ENCODE measurements at regions not wholly inside any gene's neighbourhood (a gene's known extent, or its start where the extent isn't known, plus 50 kb on each side); places are given as distances from the start of the nearest gene placed in this dataset.

GRCh38 chr16:85480727-85481101, 132.4 kb upstream of the GSE1 start:
- ChIA-PET POLR2A (no interaction called here), CTCF (interaction anchor here (0.6 to 1.9 kb wide), 3 partner anchors 10 to 129 kb away, joined by 3 to 10 read pairs (median 3); no protein-coding TSS in a partner anchor)
- ATAC-seq (no peak), DNase-seq (no peak)
- Mint-ChIP-seq H3K4me3 (no peak overlapping the region), H3K36me3 (ENCODE audit: low read depth) (no peaks in the 10 kb centered on the region), H3K27ac (no peak overlapping the region), H3K4me1 (ENCODE audit: low read depth) (no peaks in the 10 kb centered on the region), H3K27me3 (ENCODE audit: low read depth) (no peaks in the 10 kb centered on the region), H3K9me3 (ENCODE audit: insufficient read depth) (no peaks in the 10 kb centered on the region)

- Mint-ChIP-seq H3K27me3 (ENCODE audit: low read depth) (no peaks in the 10 kb centered on the region), H3K4me1 (ENCODE audit: low read depth) (no peaks in the 10 kb centered on the region), H3K27ac (no peak overlapping the region), H3K36me3 (ENCODE audit: low read depth) (no peaks in the 10 kb centered on the region), H3K4me3 (no peak overlapping the region), H3K9me3 (ENCODE audit: insufficient read depth) (no peaks in the 10 kb centered on the region)
- DNase-seq (no peak), ATAC-seq (no peak)
- ChIA-PET POLR2A (no interaction called here), CTCF (interaction anchor here (1.1 to 1.9 kb wide), 3 partner anchors 11 to 129 kb away, joined by 3 to 10 read pairs (median 4); no protein-coding TSS in a partner anchor)
Measured at GRCh38 chr16:85481206-85481605, 131.9 kb upstream of the GSE1 start.

- no peak overlapping the region for H3K27ac Mint-ChIP-seq
- ChIA-PET POLR2A (no interaction called here), CTCF (interaction anchor here (1.6 to 1.9 kb wide), 2 partner anchors 10 to 128 kb away, joined by 4 to 10 read pairs; no protein-coding TSS in a partner anchor)
- no peaks in the 10 kb centered on the region for H3K4me1 Mint-ChIP-seq (ENCODE audit: low read depth)
- no peaks in the 10 kb centered on the region for H3K36me3 Mint-ChIP-seq (ENCODE audit: low read depth)
- no peak for DNase-seq
- H3K27me3 Mint-ChIP-seq (ENCODE audit: low read depth), result no peaks in the 10 kb centered on the region
- H3K9me3 Mint-ChIP-seq (ENCODE audit: insufficient read depth), result no peaks in the 10 kb centered on the region
- no peak overlapping the region for H3K4me3 Mint-ChIP-seq
- ATAC-seq, result no peak
Measured at GRCh38 chr16:85481738-85482137, 131.4 kb upstream of the GSE1 start.

GRCh38 chr16:85483424-85483823, 129.7 kb upstream of the GSE1 start:
- no peaks in the 10 kb centered on the region for H3K27me3 Mint-ChIP-seq (ENCODE audit: low read depth)
- ChIA-PET CTCF (no interaction called here), POLR2A (no interaction called here)
- H3K27ac Mint-ChIP-seq, result no peak overlapping the region
- no peak overlapping the region for H3K4me3 Mint-ChIP-seq
- no peak for DNase-seq
- no peaks in the 10 kb centered on the region for H3K36me3 Mint-ChIP-seq (ENCODE audit: low read depth)
- no peak for ATAC-seq
- no peaks in the 10 kb centered on the region for H3K9me3 Mint-ChIP-seq (ENCODE audit: insufficient read depth)
- no peaks in the 10 kb centered on the region for H3K4me1 Mint-ChIP-seq (ENCODE audit: low read depth)

GRCh38 chr16:85484347-85485300, 128.5 kb upstream of the GSE1 start:
- H3K27me3 Mint-ChIP-seq (ENCODE audit: low read depth), result no peaks in the 10 kb centered on the region
- H3K4me3 Mint-ChIP-seq, result no peak overlapping the region
- no peaks in the 10 kb centered on the region for H3K9me3 Mint-ChIP-seq (ENCODE audit: insufficient read depth)
- DNase-seq, result no peak
- no peak overlapping the region for H3K27ac Mint-ChIP-seq
- CTCF ChIA-PET, result interaction anchor here (0.9 kb wide), 1 partner anchor 131 kb away, joined by 4 read pairs; no protein-coding TSS in a partner anchor
- ATAC-seq, result no peak
- POLR2A ChIA-PET, result no interaction called here
- no peaks in the 10 kb centered on the region for H3K4me1 Mint-ChIP-seq (ENCODE audit: low read depth)
- no peaks in the 10 kb centered on the region for H3K36me3 Mint-ChIP-seq (ENCODE audit: low read depth)

GRCh38 chr16:85485379-85485778, 127.7 kb upstream of the GSE1 start:
- ATAC-seq (no peak), DNase-seq (no peak)
- no peaks in the 10 kb centered on the region for H3K27me3 Mint-ChIP-seq (ENCODE audit: low read depth)
- no peaks in the 10 kb centered on the region for H3K36me3 Mint-ChIP-seq (ENCODE audit: low read depth)
- no peaks in the 10 kb centered on the region for H3K4me1 Mint-ChIP-seq (ENCODE audit: low read depth)
- no peaks in the 10 kb centered on the region for H3K9me3 Mint-ChIP-seq (ENCODE audit: insufficient read depth)
- ChIA-PET POLR2A (no interaction called here), CTCF (no interaction called here)
- no peak overlapping the region for H3K4me3 Mint-ChIP-seq
- H3K27ac Mint-ChIP-seq, result no peak overlapping the region

- ChIA-PET POLR2A (no interaction called here), CTCF (no interaction called here)
- Mint-ChIP-seq H3K27ac (no peak overlapping the region), H3K27me3 (ENCODE audit: low read depth) (no peaks in the 10 kb centered on the region), H3K4me1 (ENCODE audit: low read depth) (peaks cover 4% of the 10 kb centered on the region), H3K36me3 (ENCODE audit: low read depth) (no peaks in the 10 kb centered on the region), H3K4me3 (no peak overlapping the region), H3K9me3 (ENCODE audit: insufficient read depth) (no peaks in the 10 kb centered on the region)
- DNase-seq (no peak), ATAC-seq (no peak)
Measured at GRCh38 chr16:85486256-85486915, 126.7 kb upstream of the GSE1 start.

- H3K4me1 Mint-ChIP-seq (ENCODE audit: low read depth), result peaks cover 19% of the 10 kb centered on the region
- CTCF ChIA-PET, result no interaction called here
- H3K27me3 Mint-ChIP-seq (ENCODE audit: low read depth), result peaks cover 3% of the 10 kb centered on the region
- H3K36me3 Mint-ChIP-seq (ENCODE audit: low read depth), result no peaks in the 10 kb centered on the region
- DNase-seq (no peak), ATAC-seq (no peak)
- POLR2A ChIA-PET, result interaction anchor here (0.5 kb wide), 1 partner anchor 157 kb away, joined by 8 read pairs; no protein-coding TSS in a partner anchor
- H3K27ac Mint-ChIP-seq, result no peak overlapping the region
- no peak overlapping the region for H3K4me3 Mint-ChIP-seq
- no peaks in the 10 kb centered on the region for H3K9me3 Mint-ChIP-seq (ENCODE audit: insufficient read depth)
Measured at GRCh38 chr16:85488414-85488813, 124.7 kb upstream of the GSE1 start.

- peaks cover 19% of the 10 kb centered on the region for H3K4me1 Mint-ChIP-seq (ENCODE audit: low read depth)
- peaks cover 3% of the 10 kb centered on the region for H3K27me3 Mint-ChIP-seq (ENCODE audit: low read depth)
- DNase-seq (no peak), ATAC-seq (no peak)
- POLR2A ChIA-PET, result interaction anchor here (1.0 kb wide), 1 partner anchor 65 kb away, joined by 3 read pairs; no protein-coding TSS in a partner anchor
- no peak overlapping the region for H3K27ac Mint-ChIP-seq
- CTCF ChIA-PET, result interaction anchor here (0.8 to 2.8 kb wide), 13 partner anchors 19 to 125 kb away, joined by 3 to 36 read pairs (median 4); partner anchors contain the start of gene GSE1
- no peak overlapping the region for H3K4me3 Mint-ChIP-seq
- H3K9me3 Mint-ChIP-seq (ENCODE audit: insufficient read depth), result no peaks in the 10 kb centered on the region
- no peaks in the 10 kb centered on the region for H3K36me3 Mint-ChIP-seq (ENCODE audit: low read depth)
Measured at GRCh38 chr16:85490407-85491057, 122.6 kb upstream of the GSE1 start.

GRCh38 chr16:85491058-85491771, 121.9 kb upstream of the GSE1 start:
- ATAC-seq (no peak), DNase-seq (peak; percentile 52)
- CTCF ChIA-PET, result interaction anchor here (0.8 to 2.8 kb wide), 16 partner anchors 9 to 124 kb away, joined by 3 to 36 read pairs (median 4); partner anchors contain the start of gene GSE1
- POLR2A ChIA-PET, result interaction anchor here (1.0 kb wide), 1 partner anchor 64 kb away, joined by 3 read pairs; no protein-coding TSS in a partner anchor
- H3K27ac Mint-ChIP-seq, result peak overlapping the region; percentile 25
- H3K4me3 Mint-ChIP-seq, result no peak overlapping the region
- H3K27me3 Mint-ChIP-seq (ENCODE audit: low read depth), result peaks cover 3% of the 10 kb centered on the region
- no peaks in the 10 kb centered on the region for H3K36me3 Mint-ChIP-seq (ENCODE audit: low read depth)
- peaks cover 19% of the 10 kb centered on the region for H3K4me1 Mint-ChIP-seq (ENCODE audit: low read depth)
- no peaks in the 10 kb centered on the region for H3K9me3 Mint-ChIP-seq (ENCODE audit: insufficient read depth)

GRCh38 chr16:85491798-85492294, 121.3 kb upstream of the GSE1 start:
- POLR2A ChIA-PET, result interaction anchor here (1.0 kb wide), 1 partner anchor 63 kb away, joined by 3 read pairs; no protein-coding TSS in a partner anchor
- Mint-ChIP-seq H3K4me1 (ENCODE audit: low read depth) (peaks cover 19% of the 10 kb centered on the region), H3K27me3 (ENCODE audit: low read depth) (peaks cover 3% of the 10 kb centered on the region), H3K27ac (no peak overlapping the region), H3K9me3 (ENCODE audit: insufficient read depth) (no peaks in the 10 kb centered on the region), H3K4me3 (no peak overlapping the region), H3K36me3 (ENCODE audit: low read depth) (no peaks in the 10 kb centered on the region)
- DNase-seq (peak; percentile 44), ATAC-seq (peak; percentile 63)
- CTCF ChIA-PET, result interaction anchor here (0.8 to 2.8 kb wide), 12 partner anchors 10 to 124 kb away, joined by 3 to 36 read pairs (median 4); partner anchors contain the start of gene GSE1
